H9 (cell line): ENCODE measurements at regions not wholly inside any gene's neighbourhood (a gene's known extent, or its start where the extent isn't known, plus 50 kb on each side); places are given as distances from the start of the nearest gene placed in this dataset.

Source experiments
- DNase-seq: peaks from one replicate; pipeline ENCODE4 v3.0.0-alpha.2; 2017
- H2AFZ ChIP-seq: one replicate; pipeline ENCODE4 v1.6.1; 2013; ENCODE audit warnings: mild to moderate bottlenecking, low read length, control low read depth, moderate library complexity
- H2AK5ac ChIP-seq: 2 replicates; pipeline ENCODE4 v1.6.1; 2013; ENCODE audit warnings: low read length, control low read depth, mixed read lengths; ENCODE audit not compliant: insufficient read length
- H2BK120ac ChIP-seq: one replicate; pipeline ENCODE4 v1.6.1; 2013; ENCODE audit warnings: low read depth, mild to moderate bottlenecking, low read length, control low read depth, inconsistent platforms; ENCODE audit not compliant: poor library complexity, severe bottlenecking
- H2BK12ac ChIP-seq: 2 replicates; pipeline ENCODE4 v1.6.1; 2013; ENCODE audit warnings: low read length, control low read depth, mixed read lengths, low read depth; ENCODE audit not compliant: insufficient read length
- H2BK15ac ChIP-seq: 2 replicates; pipeline ENCODE4 v1.6.1; 2013; ENCODE audit warnings: low read depth, low read length, control low read depth
- H2BK20ac ChIP-seq: one replicate; pipeline ENCODE4 v1.6.1; 2013; ENCODE audit warnings: low read depth, mild to moderate bottlenecking, low read length, control low read depth, inconsistent platforms; ENCODE audit not compliant: poor library complexity, severe bottlenecking
- H2BK5ac ChIP-seq: 2 replicates; pipeline ENCODE4 v1.6.1; 2013; ENCODE audit warnings: low read length, control low read depth, mixed read lengths; ENCODE audit not compliant: insufficient read length
- H3K14ac ChIP-seq: 2 replicates; pipeline ENCODE4 v1.6.1; 2013; ENCODE audit warnings: low read length, control low read depth; ENCODE audit not compliant: insufficient read depth
- H3K18ac ChIP-seq: 2 replicates; pipeline ENCODE4 v1.6.1; 2013; ENCODE audit warnings: low read depth, mild to moderate bottlenecking, mixed read lengths, low read length, control low read depth; ENCODE audit not compliant: insufficient read length
- H3K23ac ChIP-seq: 2 replicates; pipeline ENCODE4 v1.6.1; 2013; ENCODE audit warnings: low read length, control low read depth, mixed read lengths, low read depth; ENCODE audit not compliant: insufficient read length
- H3K23me2 ChIP-seq: 2 replicates; pipeline ENCODE4 v1.6.1; 2013; ENCODE audit warnings: low read depth, mild to moderate bottlenecking, mixed read lengths, low read length, control low read depth; ENCODE audit not compliant: insufficient read length, poor library complexity, severe bottlenecking
- H3K27ac ChIP-seq: 2 replicates; pipeline ENCODE4 v1.5.1; 2013; ENCODE audit warnings: low read length, control low read depth, mixed read lengths, low read depth; ENCODE audit not compliant: insufficient read length
- H3K27me3 ChIP-seq: 2 replicates; pipeline ENCODE4 v1.6.1; 2013; ENCODE audit warnings: low read length, control low read depth, inconsistent platforms; ENCODE audit not compliant: insufficient read depth
- H3K4ac ChIP-seq: 2 replicates; pipeline ENCODE4 v1.6.1; 2013; ENCODE audit warnings: low read depth, mild to moderate bottlenecking, control low read depth, inconsistent platforms, low read length, moderate library complexity
- H3K4me1 ChIP-seq: 2 replicates; pipeline ENCODE4 v1.6.1; 2013; ENCODE audit warnings: low read length, control low read depth, inconsistent platforms; ENCODE audit not compliant: insufficient read depth
- H3K4me2 ChIP-seq: 2 replicates; pipeline ENCODE4 v1.6.1; 2013; ENCODE audit warnings: low read length, control low read depth, mixed read lengths; ENCODE audit not compliant: insufficient read length, insufficient read depth
- H3K56ac ChIP-seq: 2 replicates; pipeline ENCODE4 v1.6.1; 2013; ENCODE audit warnings: low read depth, mild to moderate bottlenecking, mixed read lengths, low read length, control low read depth; ENCODE audit not compliant: insufficient read length
- H3K79me1 ChIP-seq: 2 replicates; pipeline ENCODE4 v1.6.1; 2013; ENCODE audit warnings: low read depth, mild to moderate bottlenecking, moderate library complexity, low read length, control low read depth, inconsistent platforms; ENCODE audit not compliant: insufficient read depth, poor library complexity, severe bottlenecking
- H3K79me2 ChIP-seq: 2 replicates; pipeline ENCODE4 v1.6.1; 2013; ENCODE audit warnings: low read length, control low read depth, inconsistent platforms; ENCODE audit not compliant: insufficient read depth
- H3K9ac ChIP-seq: 2 replicates; pipeline ENCODE4 v1.6.1; 2013; ENCODE audit warnings: low read length, control low read depth, mixed read lengths; ENCODE audit not compliant: insufficient read length; ENCODE audit errors: extremely low read depth
- H3K9me3 ChIP-seq: one replicate; pipeline ENCODE4 v1.6.1; 2013; ENCODE audit warnings: low read depth, low read length, inconsistent platforms; ENCODE audit not compliant: control insufficient read depth
- H3T11ph ChIP-seq: one replicate; pipeline ENCODE4 v1.6.1; 2013; ENCODE audit warnings: mild to moderate bottlenecking, low read length, control low read depth, inconsistent platforms
- H4K20me1 ChIP-seq: one replicate; pipeline ENCODE4 v1.6.1; 2013; ENCODE audit not compliant: control insufficient read depth, insufficient read length, insufficient read depth
- H4K5ac ChIP-seq: 2 replicates; pipeline ENCODE4 v1.6.1; 2013; ENCODE audit warnings: low read depth, mild to moderate bottlenecking, mixed read lengths, low read length, control low read depth; ENCODE audit not compliant: insufficient read length
- H4K8ac ChIP-seq: replicated peaks from 2 replicates; pipeline ENCODE4 v1.6.1; 2013; ENCODE audit warnings: low read length, control low read depth, mixed read lengths, low read depth; ENCODE audit not compliant: insufficient read length
- H4K91ac ChIP-seq: 2 replicates; pipeline ENCODE4 v1.6.1; 2013; ENCODE audit warnings: low read depth, mild to moderate bottlenecking, moderate library complexity, mixed read lengths, low read length, control low read depth; ENCODE audit not compliant: insufficient read length
- H3K27ac Mint-ChIP-seq, 3 experiments: 2 replicates in 2 of 3; 3 replicates in 1 of 3; pipeline ENCODE4 v1.8.0; 2020 to 2021; ENCODE audit warnings: mixed read lengths in 3 of 3, mild to moderate bottlenecking in 1 of 3, moderate library complexity in 1 of 3
- H3K27me3 Mint-ChIP-seq: 2 replicates; pipeline ENCODE4 v1.8.0; 2021; ENCODE audit warnings: low read depth, mild to moderate bottlenecking, moderate library complexity, mixed read lengths
- H3K36me3 Mint-ChIP-seq, 3 experiments: 2 replicates in 2 of 3; 3 replicates in 1 of 3; pipeline ENCODE4 v1.8.0; 2020 to 2021; ENCODE audit warnings: low read depth in 3 of 3, mixed read lengths in 3 of 3; ENCODE audit not compliant: insufficient read depth in 1 of 3
- H3K4me1 Mint-ChIP-seq, 2 experiments: 2 replicates each; pipeline ENCODE4 v1.8.0; 2020; ENCODE audit warnings: mixed read lengths in 2 of 2
- H3K4me3 Mint-ChIP-seq, 2 experiments: 2 replicates in 1 of 2; 3 replicates in 1 of 2; pipeline ENCODE4 v1.8.0; 2020 to 2021; ENCODE audit warnings: mild to moderate bottlenecking in 2 of 2, mixed read lengths in 2 of 2, moderate library complexity in 1 of 2
- H3K9me3 Mint-ChIP-seq, 2 experiments: 2 replicates in 1 of 2; 3 replicates in 1 of 2; pipeline ENCODE4 v1.8.0; 2020; ENCODE audit warnings: mild to moderate bottlenecking in 2 of 2, mixed read lengths in 2 of 2, moderate library complexity in 1 of 2
- WGBS: extraction: QIAGEN DNeasy Blood & Tissue Kit; methylation state at CpG from one replicate; pipeline ENCODE4 v1.1.7; 2013; ENCODE audit warnings: missing lambda C conversion rate, low lambda C conversion rate, mixed read lengths; ENCODE audit not compliant: insufficient read length; ENCODE audit errors: extremely low coverage; 5-methylcytosine and 5-hydroxymethylcytosine counted together
- TF ChIP-seq, protein P1 (sequence below): fragments of 200-600 bp; sonication (generic); conservative IDR thresholded peaks from 3 replicates; pipeline ENCODE4 v1.8.0; 2021; ENCODE audit warnings: antibody characterized with exemption, mild to moderate bottlenecking

DNA sequence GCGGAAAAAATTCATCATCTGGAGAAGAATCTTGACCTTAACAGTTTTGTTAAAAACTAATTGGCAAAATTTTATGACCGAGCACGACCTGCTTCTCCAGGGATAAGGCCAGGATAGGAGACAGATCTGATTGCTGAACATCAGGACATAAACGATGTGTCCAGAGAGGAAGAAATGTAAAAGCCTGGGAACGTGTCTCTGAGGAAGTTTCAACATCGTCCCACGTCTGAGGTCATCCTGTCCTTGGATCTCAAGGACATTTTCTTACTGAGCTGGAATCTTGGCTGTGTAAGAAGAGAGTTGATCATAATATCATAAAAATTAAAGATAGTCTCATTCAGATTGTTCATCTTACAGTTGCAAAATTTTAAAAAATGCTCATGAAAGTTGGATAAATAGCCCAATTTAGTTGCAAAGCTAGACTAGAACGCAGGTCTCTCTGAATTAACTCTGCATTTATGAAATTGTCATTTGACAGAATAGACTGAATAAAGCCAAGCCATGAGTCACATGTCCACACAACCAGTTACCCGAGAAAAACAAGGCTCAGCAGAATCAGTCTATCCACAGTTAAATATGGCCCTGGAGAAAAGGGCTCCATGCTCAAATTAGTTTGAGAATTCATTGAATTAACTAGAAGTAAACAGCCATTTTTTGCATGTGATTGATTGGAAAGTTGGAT is 120.0 kb upstream of the EGFR start:
- H4K91ac ChIP-seq, result no peak overlapping the region
- H3K14ac ChIP-seq, result no peak overlapping the region
- H2BK120ac ChIP-seq, result no peak overlapping the region
- no peak for DNase-seq
- H4K8ac ChIP-seq, result no peak overlapping the region
- H3K36me3 Mint-ChIP-seq, result no peaks in the 10 kb centered on the region
- no peak overlapping the region for H3K56ac ChIP-seq
- no peak overlapping the region for H3K27ac Mint-ChIP-seq
- no peak overlapping the region for H3T11ph ChIP-seq
- no peak overlapping the region for H3K27ac ChIP-seq
- H3K4me1 Mint-ChIP-seq, result no peaks in the 10 kb centered on the region
- no peak overlapping the region for H3K4me2 ChIP-seq
- H3K23me2 ChIP-seq, result no peaks in the 10 kb centered on the region
- no peak overlapping the region for H2BK15ac ChIP-seq
- H2BK12ac ChIP-seq, result no peak overlapping the region
- H3K18ac ChIP-seq, result no peak overlapping the region
- no peaks in the 10 kb centered on the region for H3K79me1 ChIP-seq
- WGBS, result no CpG with 5 or more reads among the region's 9 CpGs
- H3K79me2 ChIP-seq, result no peaks in the 10 kb centered on the region
- TF ChIP-seq, protein P1, sequence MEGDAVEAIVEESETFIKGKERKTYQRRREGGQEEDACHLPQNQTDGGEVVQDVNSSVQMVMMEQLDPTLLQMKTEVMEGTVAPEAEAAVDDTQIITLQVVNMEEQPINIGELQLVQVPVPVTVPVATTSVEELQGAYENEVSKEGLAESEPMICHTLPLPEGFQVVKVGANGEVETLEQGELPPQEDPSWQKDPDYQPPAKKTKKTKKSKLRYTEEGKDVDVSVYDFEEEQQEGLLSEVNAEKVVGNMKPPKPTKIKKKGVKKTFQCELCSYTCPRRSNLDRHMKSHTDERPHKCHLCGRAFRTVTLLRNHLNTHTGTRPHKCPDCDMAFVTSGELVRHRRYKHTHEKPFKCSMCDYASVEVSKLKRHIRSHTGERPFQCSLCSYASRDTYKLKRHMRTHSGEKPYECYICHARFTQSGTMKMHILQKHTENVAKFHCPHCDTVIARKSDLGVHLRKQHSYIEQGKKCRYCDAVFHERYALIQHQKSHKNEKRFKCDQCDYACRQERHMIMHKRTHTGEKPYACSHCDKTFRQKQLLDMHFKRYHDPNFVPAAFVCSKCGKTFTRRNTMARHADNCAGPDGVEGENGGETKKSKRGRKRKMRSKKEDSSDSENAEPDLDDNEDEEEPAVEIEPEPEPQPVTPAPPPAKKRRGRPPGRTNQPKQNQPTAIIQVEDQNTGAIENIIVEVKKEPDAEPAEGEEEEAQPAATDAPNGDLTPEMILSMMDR, result no peak
- no peak overlapping the region for H3K4me3 Mint-ChIP-seq
- no peak overlapping the region for H2AK5ac ChIP-seq
- no peak overlapping the region for H3K4ac ChIP-seq
- H4K20me1 ChIP-seq, result no peaks in the 10 kb centered on the region
- no peak overlapping the region for H4K5ac ChIP-seq
- H2BK5ac ChIP-seq, result no peak overlapping the region
- no peaks in the 10 kb centered on the region for H3K9me3 Mint-ChIP-seq
- H3K4me1 ChIP-seq, result no peaks in the 10 kb centered on the region
- no peak overlapping the region for H3K9ac ChIP-seq
- no peak overlapping the region for H2BK20ac ChIP-seq
- H3K23ac ChIP-seq, result no peak overlapping the region
- no peaks in the 10 kb centered on the region for H3K27me3 ChIP-seq
- no peak overlapping the region for H2AFZ ChIP-seq
- H3K9me3 ChIP-seq, result no peaks in the 10 kb centered on the region
- H3K27me3 Mint-ChIP-seq, result peaks cover 4% of the 10 kb centered on the region
